ENCODE measurements at regions not wholly inside any gene's neighbourhood (a gene's known extent, or its start where the extent isn't known, plus 50 kb on each side); places are given as distances from the start of the nearest gene placed in this dataset.

GRCh38 chr13:30370146-30370545, 52.1 kb upstream of the UBE2L5 start:
- H3K4me3 ChIP-seq (ENCODE audit: extremely low read depth in 1 of 4, insufficient read depth in 2 of 4, low read depth in 3 of 4, low read length in 4 of 4): no peak overlapping the region
- H3K4me1 ChIP-seq (replicated peaks in 1 of 4; ENCODE audit: control insufficient read depth in 3 of 4, insufficient read depth in 4 of 4, low read length in 3 of 4): no peaks in the 10 kb centered on the region
- no peak overlapping the region for H3K18ac ChIP-seq (ENCODE audit: extremely low read depth, low read length)
- H3K36me3 ChIP-seq (ENCODE audit: control insufficient read depth in 2 of 4, insufficient read depth in 4 of 4, low read length in 3 of 4): no peaks in the 10 kb centered on the region; a peak in 1 of 8 replicates
- H2AK5ac ChIP-seq (ENCODE audit: low read depth, low read length): no peak overlapping the region
- H3K79me2 ChIP-seq (ENCODE audit: control insufficient read depth in 1 of 2, insufficient read depth in 2 of 2, low read length in 2 of 2): no peaks in the 10 kb centered on the region
- DNase-seq (ENCODE audit: low read depth in 1 of 2, low spot score in 2 of 2) (no peak), FAIRE-seq (no peak)
- no peak overlapping the region for H3K27ac ChIP-seq (ENCODE audit: low read depth, low read length)
- no peaks in the 10 kb centered on the region for H3K23me2 ChIP-seq (ENCODE audit: low read depth, low read length)
- no peaks in the 10 kb centered on the region for H3K27me3 ChIP-seq (replicated peaks in 1 of 4; ENCODE audit: control insufficient read depth in 3 of 4, extremely low read depth in 1 of 4, insufficient read depth in 3 of 4, low read length in 3 of 4)
- no peak overlapping the region for H4K8ac ChIP-seq (ENCODE audit: extremely low read depth, insufficient read depth, low read length)
- H3K4me2 ChIP-seq (ENCODE audit: insufficient read depth in 1 of 2, low read depth in 2 of 2, low read length in 2 of 2): no peak overlapping the region
- no peaks in the 10 kb centered on the region for H4K20me1 ChIP-seq (replicated peaks in 1 of 2; ENCODE audit: control insufficient read depth in 1 of 2, insufficient read depth in 2 of 2, low read length in 2 of 2)
- ChIA-PET POLR2A (ENCODE audit: partially characterized antibody) (interaction anchor here (0.6 kb wide), 1 partner anchor 204 kb away, joined by 3 read pairs; no protein-coding TSS in a partner anchor), CTCF (ENCODE audit: partially characterized antibody) (no interaction called here)
- no peak overlapping the region for H4K5ac ChIP-seq (ENCODE audit: insufficient read length, low read depth, low read length)
- no peak overlapping the region for H2BK5ac ChIP-seq (ENCODE audit: low read depth, low read length)
- no peak overlapping the region for H2BK120ac ChIP-seq (replicated peaks; ENCODE audit: low read depth, low read length)
- H3K56ac ChIP-seq (replicated peaks; ENCODE audit: insufficient read length, low read depth, low read length): no peak overlapping the region
- H2AFZ ChIP-seq (ENCODE audit: low read length): no peak overlapping the region
- no peak overlapping the region for H3K9ac ChIP-seq (replicated peaks in 1 of 4; ENCODE audit: extremely low read depth in 1 of 4, low read depth in 3 of 4, low read length in 3 of 4)
- 92% methylated on average over 1 of the region's 1 CpG; no CpG with 5 or more reads in 1 of the 2 experiments for WGBS, 2 experiments (ENCODE audit: extremely low coverage in 1 of 2, insufficient coverage in 1 of 2, insufficient read length in 1 of 2, insufficient replicate concordance in 2 of 2, low coverage in 1 of 2, low lambda C conversion rate in 2 of 2, missing lambda C conversion rate in 1 of 2)
- no peak overlapping the region for H4K91ac ChIP-seq (replicated peaks; ENCODE audit: insufficient read length, low read length)
- no peak for TF ChIP-seq SP2 (IDR thresholded peaks at IDR 0.05; ENCODE audit: low read length)
- no peak for TF ChIP-seq SIN3A (conservative IDR thresholded peaks at IDR 0.05 in 1 of 2, IDR thresholded peaks at IDR 0.05 in 1 of 2; ENCODE audit: low read depth in 1 of 2, low read length in 2 of 2)
- TF ChIP-seq ZNF274 (IDR thresholded peaks at IDR 0.05; ENCODE audit: borderline replicate concordance, extremely low read depth, low read length): no peak
- TF ChIP-seq ASH2L (IDR thresholded peaks at IDR 0.05; ENCODE audit: low read length): no peak
- TF ChIP-seq POLR2AphosphoS5 (IDR thresholded peaks at IDR 0.05; ENCODE audit: low read depth, low read length): no peak
- TF ChIP-seq EGR1 (IDR thresholded peaks at IDR 0.05; ENCODE audit: borderline replicate concordance, low read depth, low read length): no peak
- TF ChIP-seq SIRT6 (IDR thresholded peaks at IDR 0.05; ENCODE audit: low read length): no peak
- no peak for TF ChIP-seq CBX8 (IDR thresholded peaks at IDR 0.05; ENCODE audit: borderline replicate concordance, low read depth, low read length)
- no peak for TF ChIP-seq CREB1 (IDR thresholded peaks at IDR 0.05)
- TF ChIP-seq GABPA (IDR thresholded peaks at IDR 0.05; ENCODE audit: borderline replicate concordance, insufficient read depth, low read length): no peak
- no peak for TF ChIP-seq TAF1 (IDR thresholded peaks at IDR 0.05; ENCODE audit: low read depth, low read length)
- TF ChIP-seq YY1 (IDR thresholded peaks at IDR 0.05; ENCODE audit: low read depth, low read length): no peak
- TF ChIP-seq JUN (IDR thresholded peaks at IDR 0.05; ENCODE audit: low read depth, low read length): no peak
- TF ChIP-seq TBP (IDR thresholded peaks at IDR 0.05; ENCODE audit: low read depth, low read length): no peak
- H3K9me3 ChIP-seq (ENCODE audit: insufficient read depth in 2 of 2, low read depth in 1 of 2, low read length in 1 of 2): no peaks in the 10 kb centered on the region
- H3K79me1 ChIP-seq (ENCODE audit: low read depth, low read length): no peaks in the 10 kb centered on the region; the same call in 1 of the 2 replicates
- no peak overlapping the region for H3K14ac ChIP-seq (ENCODE audit: insufficient read length)
- no peak overlapping the region for H3K23ac ChIP-seq (ENCODE audit: insufficient read length)
- H2BK20ac ChIP-seq (ENCODE audit: low read length): 0 out of 2 replicates have a peak overlapping the region, but pooled peaks have one; percentile 13
- no peak overlapping the region for H3K4ac ChIP-seq (replicated peaks; ENCODE audit: insufficient read length, low read depth, low read length)
- 0 out of 2 replicates have a peak overlapping the region, but pooled peaks have one; percentile 61 for H2BK12ac ChIP-seq (ENCODE audit: low read depth, low read length)
- no peak overlapping the region for H2BK15ac ChIP-seq (ENCODE audit: low read length)

Data from H1 (cell line).